GM19351 (cell line): ENCODE measurements at regions not wholly inside any gene's neighbourhood (a gene's known extent, or its start where the extent isn't known, plus 50 kb on each side); places are given as distances from the start of the nearest gene placed in this dataset.
"Not testable (repeated sequence)": the region's sequence is repeated elsewhere in the genome, so short reads cannot be mapped to it uniquely, and the experiment has no call there.

Experiments used
- ATAC-seq: cut with Tn5 transposase; IDR thresholded peaks from one replicate; pipeline ENCODE4 v1.9.1; 2021; ENCODE audit warnings: mild to moderate bottlenecking, moderate library complexity; ENCODE audit not compliant: unreplicated experiment

- no peak for ATAC-seq
Observed at GRCh38 chr13:82467626-82468025, 1414.6 kb downstream of the SLITRK1 start.

GRCh38 chr13:82459575-82459974, 1422.7 kb downstream of the SLITRK1 start:
- not testable (repeated sequence) for ATAC-seq

GRCh38 chr13:82458169-82458568, 1424.1 kb downstream of the SLITRK1 start:
- no peak for ATAC-seq

- ATAC-seq: not testable (repeated sequence)
Observed at GRCh38 chr13:82457548-82457947, 1424.7 kb downstream of the SLITRK1 start.

- ATAC-seq: no peak
Observed at GRCh38 chr13:82447416-82448077, 1434.7 kb downstream of the SLITRK1 start.

- ATAC-seq: no peak
Observed at GRCh38 chr13:82439159-82439904, 1442.9 kb downstream of the SLITRK1 start.

- no peak for ATAC-seq
Observed at GRCh38 chr13:82438320-82438719, 1444.0 kb downstream of the SLITRK1 start.

- ATAC-seq: no peak
Observed at GRCh38 chr13:82436099-82436585, 1446.1 kb downstream of the SLITRK1 start.

GRCh38 chr13:82432949-82433348, 1449.3 kb downstream of the SLITRK1 start:
- ATAC-seq: no peak

GRCh38 chr13:82412749-82413148, 1469.5 kb downstream of the SLITRK1 start:
- ATAC-seq: no peak

GRCh38 chr13:82407321-82407720, 1475.0 kb downstream of the SLITRK1 start:
- no peak for ATAC-seq

- ATAC-seq: no peak
Observed at GRCh38 chr13:82374719-82375118, 1507.6 kb downstream of the SLITRK1 start.

- ATAC-seq: no peak
Observed at GRCh38 chr13:82370316-82370715, 1512.0 kb downstream of the SLITRK1 start.

GRCh38 chr13:82364525-82364924, 1517.7 kb downstream of the SLITRK1 start:
- ATAC-seq: no peak

GRCh38 chr13:82358284-82358683, 1524.0 kb downstream of the SLITRK1 start:
- no peak for ATAC-seq

GRCh38 chr13:82356667-82357410, 1525.4 kb downstream of the SLITRK1 start:
- no peak for ATAC-seq

GRCh38 chr13:82344867-82345266, 1537.4 kb downstream of the SLITRK1 start:
- no peak for ATAC-seq

- no peak for ATAC-seq
Observed at GRCh38 chr13:82341116-82341515, 1541.2 kb downstream of the SLITRK1 start.

- ATAC-seq: peak; percentile 66
Observed at GRCh38 chr13:82330499-82330898, 1551.8 kb downstream of the SLITRK1 start.

- ATAC-seq: no peak
Observed at GRCh38 chr13:82323101-82323500, 1559.2 kb downstream of the SLITRK1 start.

GRCh38 chr13:82305588-82305987, 1576.7 kb downstream of the SLITRK1 start:
- no peak for ATAC-seq

- ATAC-seq: no peak
Observed at GRCh38 chr13:82298106-82298505, 1584.2 kb downstream of the SLITRK1 start.
